GM12873 (cell line): ENCODE measurements at regions not wholly inside any gene's neighbourhood (a gene's known extent, or its start where the extent isn't known, plus 50 kb on each side); places are given as distances from the start of the nearest gene placed in this dataset.

Source experiments
- TF ChIP-seq, protein P1 (sequence below): IDR thresholded peaks from 2 replicates; pipeline ENCODE4 v1.5.1; 2012; ENCODE audit warnings: low read depth, mild to moderate bottlenecking, moderate library complexity, low read length, control low read depth; ENCODE audit not compliant: insufficient read depth; ENCODE audit errors: missing control alignments

GRCh38 chr22:34797826-34798225 lies 268.1 kb upstream of the ISX start:
- TF ChIP-seq, protein P1, sequence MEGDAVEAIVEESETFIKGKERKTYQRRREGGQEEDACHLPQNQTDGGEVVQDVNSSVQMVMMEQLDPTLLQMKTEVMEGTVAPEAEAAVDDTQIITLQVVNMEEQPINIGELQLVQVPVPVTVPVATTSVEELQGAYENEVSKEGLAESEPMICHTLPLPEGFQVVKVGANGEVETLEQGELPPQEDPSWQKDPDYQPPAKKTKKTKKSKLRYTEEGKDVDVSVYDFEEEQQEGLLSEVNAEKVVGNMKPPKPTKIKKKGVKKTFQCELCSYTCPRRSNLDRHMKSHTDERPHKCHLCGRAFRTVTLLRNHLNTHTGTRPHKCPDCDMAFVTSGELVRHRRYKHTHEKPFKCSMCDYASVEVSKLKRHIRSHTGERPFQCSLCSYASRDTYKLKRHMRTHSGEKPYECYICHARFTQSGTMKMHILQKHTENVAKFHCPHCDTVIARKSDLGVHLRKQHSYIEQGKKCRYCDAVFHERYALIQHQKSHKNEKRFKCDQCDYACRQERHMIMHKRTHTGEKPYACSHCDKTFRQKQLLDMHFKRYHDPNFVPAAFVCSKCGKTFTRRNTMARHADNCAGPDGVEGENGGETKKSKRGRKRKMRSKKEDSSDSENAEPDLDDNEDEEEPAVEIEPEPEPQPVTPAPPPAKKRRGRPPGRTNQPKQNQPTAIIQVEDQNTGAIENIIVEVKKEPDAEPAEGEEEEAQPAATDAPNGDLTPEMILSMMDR: no peak

- TF ChIP-seq, protein P1: no peak
Observed at GRCh38 chr22:34798605-34799004, 267.4 kb upstream of the ISX start.

DNA sequence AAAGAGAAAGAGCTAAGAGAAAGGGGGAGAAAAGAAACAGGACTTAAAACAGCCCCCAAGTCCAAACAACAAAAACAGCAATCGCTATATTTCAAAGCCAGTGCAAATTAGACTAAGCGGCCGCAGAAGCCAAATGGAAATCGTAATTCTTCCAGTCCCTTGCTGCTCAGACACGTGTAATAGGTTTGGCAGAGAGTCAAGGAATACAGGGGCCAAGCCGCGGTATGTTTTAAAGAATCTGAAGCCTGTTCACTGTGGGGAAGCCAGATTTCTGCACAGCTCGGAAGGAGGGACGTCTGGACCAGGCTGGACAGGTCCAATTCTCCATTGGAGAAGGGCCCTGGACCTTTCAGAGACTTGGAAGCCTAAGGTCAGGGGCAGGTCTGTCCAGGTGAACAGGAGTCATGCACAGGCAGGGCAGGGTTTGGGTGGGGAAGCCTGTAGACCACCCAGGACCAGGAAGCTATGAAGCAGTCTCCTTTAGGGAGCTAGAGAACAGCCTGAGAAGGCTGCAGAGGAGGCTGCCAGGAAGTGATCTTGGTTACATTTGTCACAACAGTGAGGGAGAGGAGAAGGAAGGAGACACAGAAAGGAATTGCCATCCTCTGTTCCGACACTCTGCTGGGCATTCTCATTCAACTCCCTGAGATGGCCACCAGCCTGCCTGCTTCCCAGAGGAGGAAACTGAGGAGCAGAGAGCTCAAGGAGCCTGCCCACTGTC lies 265.5 kb upstream of the ISX start:
- TF ChIP-seq, protein P1: no peak

DNA sequence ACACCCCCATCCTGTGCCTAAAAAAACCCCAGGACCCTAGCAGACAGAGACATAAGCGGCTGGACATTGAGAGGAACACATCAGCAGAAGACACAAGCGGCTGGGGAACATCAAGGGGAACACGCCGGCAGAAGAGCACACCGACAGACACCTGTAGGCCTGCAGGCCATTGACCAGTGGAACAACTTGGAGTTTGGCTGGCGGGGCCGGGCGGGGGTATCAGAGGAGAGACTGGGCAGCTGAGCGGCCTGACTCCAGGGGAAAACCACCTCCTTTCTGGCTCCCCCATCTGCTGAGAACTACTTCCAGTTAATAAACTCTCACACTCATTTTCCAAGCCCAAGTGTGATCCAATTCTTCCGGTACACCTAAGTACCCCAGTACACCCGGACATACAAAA lies 264.7 kb upstream of the ISX start:
- TF ChIP-seq, protein P1: no peak

GRCh38 chr22:34804091-34804490 lies 261.9 kb upstream of the ISX start:
- TF ChIP-seq, protein P1: no peak

GRCh38 chr22:34804604-34805003 lies 261.4 kb upstream of the ISX start:
- TF ChIP-seq, protein P1: peak; percentile 35

GRCh38 chr22:34805771-34806170 lies 260.2 kb upstream of the ISX start:
- TF ChIP-seq, protein P1: no peak

DNA sequence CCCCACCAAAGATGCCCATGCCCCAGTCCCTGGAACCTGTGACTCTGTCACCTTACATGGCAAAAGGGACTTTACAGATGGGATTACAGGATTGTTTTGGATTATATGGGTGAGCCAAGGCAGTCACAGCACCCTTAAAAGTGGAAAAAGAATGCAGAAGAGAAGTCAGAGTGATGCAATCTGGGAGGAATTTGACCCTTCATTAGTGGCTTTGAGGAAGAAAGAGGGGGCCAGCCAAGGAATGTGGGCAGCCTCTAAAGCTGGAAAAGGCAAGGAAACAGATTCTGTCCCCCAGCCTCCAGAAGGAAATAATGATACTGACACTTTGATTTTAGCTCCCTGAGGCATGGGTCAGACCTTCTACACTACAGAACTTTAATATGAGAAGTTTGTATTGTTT lies 257.3 kb upstream of the ISX start:
- TF ChIP-seq, protein P1: no peak
